COLO668 (cell line): ENCODE measurements at regions not wholly inside any gene's neighbourhood (a gene's known extent, or its start where the extent isn't known, plus 50 kb on each side); places are given as distances from the start of the nearest gene placed in this dataset.

Experiments used
- DNase-seq: peaks from one replicate; lab custom pipeline; 2025; ENCODE audit not compliant: unreplicated experiment; lab: John Stamatoyannopoulos, UW

DNA sequence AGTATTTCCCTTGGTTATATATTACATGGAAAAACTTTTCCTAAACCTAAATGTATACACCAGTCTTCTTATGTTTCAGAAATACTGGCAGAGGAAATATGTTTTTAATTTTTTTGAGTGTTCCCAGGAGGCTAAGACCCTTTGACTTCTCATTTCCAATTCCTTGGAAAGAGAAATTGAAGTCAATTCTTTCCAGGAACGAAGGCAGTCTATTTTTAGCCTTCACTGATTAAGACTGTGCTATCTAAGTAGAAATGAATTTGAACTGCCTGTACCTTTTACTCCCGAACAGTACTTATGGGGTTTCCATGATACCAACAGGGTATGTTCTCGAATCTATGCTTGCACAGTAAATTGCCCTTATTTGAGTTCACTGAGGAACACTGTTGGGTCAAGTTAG lies 340.3 kb upstream of the CD180 start:
- no peak for DNase-seq

DNA sequence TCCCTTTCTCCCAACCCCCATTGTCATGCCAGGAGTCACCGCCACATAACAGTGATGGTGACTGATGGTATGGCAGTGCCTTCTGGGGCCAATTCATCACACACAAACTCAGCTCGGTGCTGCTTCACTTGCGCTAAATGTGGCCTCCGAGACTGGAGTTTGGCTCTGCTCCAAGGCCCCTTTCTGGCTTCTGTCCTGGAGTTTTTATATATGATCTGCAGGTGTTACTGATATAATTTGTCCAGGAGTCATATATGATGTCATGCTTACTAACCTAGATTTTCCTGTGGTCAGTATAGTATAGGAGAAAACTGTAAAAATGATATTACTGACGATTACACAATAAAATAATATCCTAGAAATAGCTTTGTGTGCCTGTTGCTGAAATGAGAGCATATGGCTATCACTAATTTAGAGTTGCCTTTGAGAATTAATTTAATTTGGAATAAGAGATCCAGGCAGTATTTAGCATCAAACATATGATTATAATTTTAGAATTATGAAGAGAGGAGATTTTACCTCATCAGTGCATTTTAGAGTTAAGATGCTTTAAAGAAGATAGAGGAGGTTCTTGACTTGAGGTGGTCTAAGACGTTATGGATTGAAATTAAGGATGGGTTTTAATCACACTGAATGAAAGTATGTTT lies 334.1 kb upstream of the CD180 start:
- peak; percentile 63 for DNase-seq

DNA sequence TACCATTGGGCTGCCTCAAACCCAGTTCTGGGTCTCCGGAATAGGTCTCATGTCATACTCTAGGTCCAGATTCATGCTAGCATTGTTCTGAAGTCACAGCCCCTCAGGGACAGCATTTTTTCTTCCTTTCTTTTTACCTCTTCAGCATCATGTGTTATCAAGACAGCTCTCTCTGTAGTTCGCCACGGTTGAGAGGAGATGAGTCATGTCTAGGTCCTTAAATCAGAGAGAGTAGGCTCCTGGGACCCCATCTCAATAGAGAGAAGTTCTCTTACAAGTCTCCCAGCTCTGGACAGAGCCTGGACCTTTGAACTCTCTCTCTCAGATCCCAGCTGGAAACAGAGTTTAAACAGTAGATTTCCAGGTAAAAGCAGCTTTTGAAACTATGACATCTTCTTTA lies 332.4 kb upstream of the CD180 start:
- DNase-seq = no peak

DNA sequence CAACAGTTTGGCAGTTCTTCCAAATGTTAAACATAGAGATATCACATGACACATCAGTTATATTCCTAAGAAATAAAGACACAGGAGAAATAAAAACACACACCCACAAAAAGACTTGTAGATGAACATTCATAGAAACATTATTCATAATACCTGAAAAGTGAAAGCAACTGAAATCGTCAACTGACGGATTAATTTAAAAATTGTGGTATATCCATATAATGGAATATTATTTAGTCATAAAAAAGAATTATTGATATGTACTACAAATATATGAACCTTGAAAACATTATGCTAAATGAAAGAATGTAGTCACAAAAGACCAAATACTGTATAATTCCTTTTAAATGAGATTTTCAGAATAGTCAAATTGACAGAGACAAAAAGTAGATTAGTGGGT lies 330.2 kb upstream of the CD180 start:
- no peak for DNase-seq

DNA sequence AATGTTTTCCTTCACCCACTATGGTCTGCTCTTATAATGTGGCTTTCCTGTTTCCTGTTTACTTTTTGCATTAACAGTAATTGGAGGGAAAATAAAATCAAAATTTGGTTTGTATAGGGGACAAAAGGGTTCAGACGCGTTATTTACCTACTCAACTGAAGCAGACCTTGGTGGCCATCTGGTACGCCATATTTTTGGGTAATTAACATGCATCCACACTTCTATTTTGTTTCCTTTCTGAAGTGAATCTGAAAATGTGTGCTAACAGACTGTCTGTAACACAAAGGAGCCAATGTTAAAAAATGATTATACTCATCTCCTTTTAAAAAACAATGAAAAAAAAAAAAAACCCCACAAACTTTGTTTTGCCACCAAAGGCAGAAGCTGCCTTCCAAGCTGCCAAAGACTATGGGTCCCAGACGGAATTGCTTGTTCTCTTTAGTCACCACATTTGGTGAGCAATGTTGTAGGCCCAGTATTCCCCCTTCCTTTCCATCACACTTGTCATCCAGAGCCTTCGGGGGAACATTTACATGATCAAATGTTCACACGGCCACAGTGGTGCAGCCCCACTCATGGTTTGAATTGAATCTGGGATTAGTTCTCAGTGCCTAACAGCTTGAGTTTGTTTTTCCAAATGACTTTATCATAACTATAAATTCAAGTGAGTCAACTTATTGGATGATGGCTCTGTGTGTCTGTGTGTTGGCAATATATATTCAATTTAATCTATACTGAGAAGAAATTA lies 323.7 kb upstream of the CD180 start:
- DNase-seq = no peak

DNA sequence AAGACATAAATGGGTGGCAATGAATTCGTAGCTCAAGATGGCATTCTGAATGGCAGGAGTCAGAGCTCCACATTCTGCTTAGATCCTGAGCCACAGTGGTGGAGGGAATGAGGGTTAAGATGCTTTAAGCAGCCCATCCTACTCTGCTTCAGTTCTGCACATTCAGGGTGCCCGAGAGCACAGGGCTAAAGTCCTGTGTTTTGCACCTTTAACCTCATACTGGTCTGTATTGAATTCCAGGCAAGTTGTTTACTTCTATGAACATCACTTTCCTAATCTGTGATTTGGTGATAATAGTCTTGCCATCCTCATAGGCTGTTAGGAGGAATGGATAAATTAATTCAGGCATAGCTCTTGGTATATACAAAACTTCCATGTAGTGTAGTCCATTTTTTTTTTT lies 321.6 kb upstream of the CD180 start:
- DNase-seq = no peak

DNA sequence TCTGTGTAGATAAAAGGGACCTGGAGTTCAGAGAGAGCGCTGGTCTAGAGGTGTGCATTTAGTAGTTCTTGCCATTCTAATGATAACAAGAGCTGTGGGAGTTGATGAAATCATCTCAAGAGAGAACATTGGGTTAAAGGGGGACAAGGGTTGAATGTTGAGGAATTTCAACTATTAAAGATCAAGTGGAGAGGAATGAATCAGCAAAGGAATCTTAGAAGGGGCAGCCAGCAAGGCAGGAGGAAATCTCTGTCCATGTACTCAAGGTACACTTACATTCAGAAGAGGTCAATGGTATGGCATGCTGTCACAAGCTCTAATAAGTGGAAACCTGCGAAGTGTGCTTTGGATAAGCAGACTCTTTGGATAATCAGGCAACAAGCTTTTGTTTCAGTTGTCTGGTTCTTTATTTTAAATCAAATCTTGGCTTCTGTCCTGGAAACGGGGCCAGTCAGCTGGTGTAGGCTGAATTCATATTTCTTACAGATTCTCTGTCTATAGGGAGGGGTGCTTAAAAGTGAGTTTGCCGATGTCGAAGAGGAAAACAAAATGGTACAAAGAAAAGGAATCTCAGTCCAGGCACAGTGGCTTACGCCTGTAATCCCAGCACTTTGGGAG lies 320.5 kb upstream of the CD180 start:
- no peak for DNase-seq

DNA sequence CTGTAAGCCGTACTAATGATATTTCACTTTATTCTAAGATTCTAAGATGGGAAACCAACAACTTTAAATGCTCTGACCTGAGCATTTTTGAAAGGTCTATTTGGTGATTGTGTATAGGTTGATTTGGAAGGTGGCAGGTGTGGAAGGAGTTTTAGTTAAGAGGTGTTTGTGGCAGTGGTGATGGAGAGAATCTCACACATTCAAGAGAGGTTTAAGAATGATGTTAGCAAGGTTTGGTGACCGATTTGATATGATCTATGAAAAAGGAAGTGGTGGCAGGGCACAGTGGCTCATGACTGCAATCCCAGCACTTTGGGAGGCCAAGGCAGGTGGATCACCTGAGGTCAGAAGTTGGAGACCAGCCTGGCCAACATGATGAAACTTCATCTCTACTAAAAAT lies 319.2 kb upstream of the CD180 start:
- no peak for DNase-seq

DNA sequence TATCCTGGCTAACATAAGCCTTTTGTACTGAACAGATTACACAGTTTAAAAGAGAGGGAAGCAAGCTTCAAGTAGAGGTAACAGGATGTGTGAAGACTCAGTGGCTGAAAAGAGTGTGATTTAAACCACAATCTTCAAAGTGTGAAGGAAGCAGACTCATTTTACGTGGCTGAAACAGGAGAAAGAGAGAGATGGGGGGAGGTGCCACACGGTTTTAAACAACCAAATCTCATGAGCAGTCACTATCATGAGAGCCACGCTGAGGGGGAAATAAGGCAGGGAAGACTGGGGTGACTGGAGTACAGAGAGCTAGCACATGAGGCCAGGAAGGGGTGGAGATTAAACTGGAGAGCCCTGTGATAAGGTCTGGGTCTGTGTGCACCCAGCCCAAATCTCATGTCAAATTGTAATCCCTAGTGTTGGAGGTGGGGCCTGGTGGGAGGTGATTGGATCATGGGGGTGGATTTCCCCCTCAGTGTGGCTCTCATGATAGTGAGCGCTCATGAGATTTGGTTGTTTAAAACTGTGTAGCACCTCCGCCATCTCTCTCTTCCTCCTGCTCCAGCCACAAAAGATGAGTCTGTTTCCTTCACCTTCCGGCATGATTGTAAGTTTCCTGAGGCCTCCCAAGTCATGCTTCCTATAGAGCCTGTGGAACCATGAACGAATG lies 318.6 kb upstream of the CD180 start:
- DNase-seq = no peak

DNA sequence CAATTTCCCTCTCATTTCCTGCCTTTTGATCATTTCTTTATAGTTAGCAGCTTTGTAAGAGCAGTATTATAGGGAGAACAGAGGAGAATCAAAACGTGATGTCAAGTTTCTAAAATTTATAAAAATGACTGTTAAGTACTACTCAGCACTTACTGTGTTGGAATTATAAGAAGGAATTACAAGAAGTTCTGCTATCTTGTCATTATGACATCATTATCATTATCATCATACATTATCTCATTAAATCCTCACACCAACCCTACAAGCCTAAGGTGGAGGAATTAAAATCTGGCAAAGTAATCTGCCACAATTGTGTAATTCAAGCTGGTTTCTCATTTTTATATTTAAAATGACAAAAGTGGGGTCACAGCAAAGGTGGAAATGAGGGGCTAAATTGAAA lies 316.2 kb upstream of the CD180 start:
- no peak for DNase-seq

DNA sequence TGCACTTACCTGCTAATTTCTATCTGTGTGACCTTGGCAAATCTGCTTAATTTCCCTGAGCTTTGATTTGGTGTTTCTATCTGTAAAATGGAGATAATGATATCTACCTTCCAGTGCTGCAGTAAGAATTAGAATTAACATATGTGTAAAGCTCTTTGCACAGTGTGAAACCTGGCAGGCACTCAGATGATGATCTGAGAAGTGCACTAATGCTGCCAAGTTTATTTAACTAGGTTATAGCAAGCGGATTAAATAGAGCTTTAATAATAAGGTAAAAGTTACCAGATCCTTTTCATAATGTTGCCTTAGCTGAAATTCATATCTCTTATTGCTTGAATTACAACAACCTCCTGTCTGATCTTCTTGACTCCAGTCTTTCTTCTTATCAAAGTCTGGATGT lies 315.3 kb upstream of the CD180 start:
- DNase-seq = no peak

DNA sequence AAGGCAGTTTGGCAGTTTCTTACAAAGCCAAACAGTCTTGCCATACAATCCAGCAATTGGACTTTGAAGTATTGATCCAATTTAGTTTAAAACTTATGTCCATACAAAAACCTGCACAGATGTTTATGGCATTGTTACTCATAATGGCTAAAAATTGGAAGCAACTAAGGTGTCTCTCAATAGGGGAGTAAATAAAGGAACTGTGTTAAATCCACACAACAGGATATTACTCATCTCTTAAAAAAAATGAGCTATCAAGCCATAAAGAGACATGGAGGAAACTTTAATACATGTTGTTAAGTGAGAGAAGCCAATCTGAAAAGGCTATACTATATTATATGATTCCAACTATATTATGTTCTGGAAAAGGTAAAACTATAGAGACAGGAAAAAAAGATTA lies 313.6 kb upstream of the CD180 start:
- DNase-seq = no peak

DNA sequence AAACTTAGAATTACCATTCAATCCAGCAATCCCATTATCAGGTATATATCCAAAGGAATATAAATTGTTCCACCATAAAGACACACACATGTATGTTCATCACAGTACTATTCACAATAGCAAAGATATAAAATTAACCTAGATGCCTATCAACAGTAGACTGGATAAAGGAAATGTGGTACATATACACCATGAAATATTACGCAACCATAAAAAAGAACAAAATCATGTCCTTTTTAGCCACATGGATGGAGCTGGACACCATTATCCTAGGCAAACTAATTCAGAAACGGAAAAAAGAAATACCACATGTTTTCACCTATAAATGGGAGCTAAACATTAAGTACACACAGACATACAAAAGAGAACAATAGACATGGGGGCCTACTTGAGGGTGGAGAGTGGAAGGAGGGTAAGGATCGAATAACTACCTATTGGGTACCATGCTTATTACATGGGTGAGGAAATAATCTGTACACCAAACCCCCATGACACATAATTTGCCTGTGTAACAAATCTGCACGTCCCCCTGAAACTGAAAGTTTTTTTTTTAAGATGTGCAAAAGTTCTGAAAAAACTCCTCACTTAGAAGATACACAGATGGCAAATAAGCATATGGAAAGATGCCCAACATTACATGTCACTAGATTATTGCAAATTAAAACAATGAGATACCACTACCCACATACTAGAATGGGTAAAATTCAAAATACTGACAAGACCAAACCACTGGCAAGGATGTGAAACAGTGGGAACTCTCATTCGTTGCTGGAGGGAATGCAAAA lies 313.0 kb upstream of the CD180 start:
- DNase-seq = no peak

DNA sequence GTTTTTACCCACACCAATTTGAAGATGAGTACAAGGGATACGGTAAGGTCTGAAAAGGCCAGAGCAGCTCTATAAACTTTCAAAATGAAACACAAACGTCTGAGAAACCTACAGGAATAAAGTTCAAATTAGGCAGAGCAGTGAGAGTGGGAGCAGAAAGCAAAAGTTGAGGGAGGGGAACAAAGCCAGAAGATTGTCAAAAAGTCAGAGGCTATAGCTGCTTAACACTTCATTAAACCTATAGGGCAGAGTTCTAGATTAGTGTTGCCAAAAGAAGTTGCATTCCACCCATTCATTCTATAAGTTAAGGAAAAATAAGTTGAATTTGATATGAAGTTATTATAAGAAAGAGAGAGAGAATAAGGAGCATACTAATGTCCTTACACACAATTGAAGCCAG lies 309.6 kb upstream of the CD180 start:
- no peak for DNase-seq

DNA sequence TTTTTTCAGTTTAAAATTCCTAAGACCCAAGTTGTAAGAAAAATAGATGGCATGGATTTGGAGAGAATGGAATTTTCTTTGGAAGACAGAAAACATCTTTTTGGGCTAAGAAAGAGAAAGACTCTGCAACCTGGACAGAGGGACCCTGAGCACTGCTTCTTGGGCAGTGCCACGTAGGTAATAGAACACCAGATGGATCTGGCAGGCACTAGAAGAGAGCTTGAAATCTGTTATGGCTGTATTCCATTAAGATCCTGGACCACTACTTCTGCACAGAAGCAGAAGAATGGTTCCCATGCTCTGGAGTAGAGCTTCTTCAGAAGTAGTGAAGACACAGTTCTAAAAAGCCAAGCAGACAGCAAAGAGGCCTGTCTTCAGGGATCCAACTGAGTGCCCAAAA lies 306.4 kb upstream of the CD180 start:
- no peak for DNase-seq

DNA sequence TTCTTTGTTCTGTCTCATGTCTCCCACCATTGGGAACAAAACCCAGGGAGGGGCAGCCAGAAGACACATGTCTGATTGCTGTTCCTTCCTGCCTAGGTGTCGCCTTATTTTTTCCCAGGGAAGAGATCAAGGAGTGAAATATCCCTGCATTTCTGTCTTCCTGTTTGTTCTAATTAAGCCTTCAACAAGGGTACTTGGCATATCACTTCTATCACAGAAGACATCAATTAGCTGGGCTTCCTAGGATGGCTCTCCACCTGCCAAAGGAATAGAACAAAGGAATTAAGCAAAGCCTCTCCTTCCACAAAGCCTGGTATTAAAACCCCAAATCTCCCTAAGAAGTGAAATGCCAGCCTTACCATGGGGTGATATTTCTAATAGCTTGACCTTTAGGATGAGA lies 299.5 kb upstream of the CD180 start:
- DNase-seq = no peak

DNA sequence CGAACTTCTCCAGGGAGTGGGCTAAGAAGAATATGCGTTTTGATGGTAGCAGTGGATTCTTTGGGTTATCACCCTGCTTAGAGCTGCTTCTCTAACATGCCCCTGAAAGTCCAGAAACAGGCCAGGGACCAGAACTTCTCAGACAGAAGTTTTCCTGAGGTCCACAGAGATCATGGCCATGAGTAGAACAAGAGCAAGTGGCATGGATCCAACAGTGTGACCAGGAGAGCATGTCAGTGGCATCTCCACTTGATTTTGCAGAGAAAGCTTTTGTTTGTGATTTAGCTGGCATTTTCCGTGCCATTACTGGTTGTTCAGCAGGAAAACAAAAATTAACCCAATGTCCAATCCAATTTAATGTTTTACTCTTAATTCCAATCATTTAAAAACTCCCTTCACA lies 298.5 kb upstream of the CD180 start:
- DNase-seq = no peak

DNA sequence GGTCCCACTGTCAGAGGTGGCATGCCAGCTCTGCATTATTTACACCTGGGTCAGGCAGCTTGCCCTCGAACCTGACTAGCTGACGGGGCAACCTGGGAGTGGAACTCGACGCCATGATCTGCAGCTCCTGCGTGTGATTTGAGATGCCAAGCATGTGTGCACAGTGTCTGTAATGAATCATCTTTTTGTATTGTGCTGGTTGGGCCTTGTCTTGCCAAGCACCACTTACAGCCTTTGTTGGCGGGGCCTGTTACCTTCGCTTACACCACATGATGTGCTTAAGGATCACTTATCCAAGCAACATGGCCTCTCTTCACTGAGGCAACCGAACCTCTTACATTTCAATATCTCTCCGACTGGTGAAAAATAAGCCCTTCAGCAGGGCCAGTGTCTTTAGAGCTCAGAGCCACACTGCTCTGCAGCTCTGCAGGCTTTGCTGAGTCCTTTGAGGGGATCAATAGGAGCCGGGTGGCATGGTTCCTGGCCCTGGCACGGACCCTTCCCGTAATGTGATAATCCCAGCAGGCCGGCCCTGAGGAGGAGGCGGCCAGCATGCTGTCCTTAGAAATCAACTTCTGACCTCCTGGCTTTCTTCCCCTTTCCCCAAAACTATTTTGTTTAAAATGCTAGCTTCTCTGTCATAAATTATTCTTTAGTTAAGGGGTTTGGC lies 297.7 kb upstream of the CD180 start:
- peak; percentile 3 for DNase-seq

DNA sequence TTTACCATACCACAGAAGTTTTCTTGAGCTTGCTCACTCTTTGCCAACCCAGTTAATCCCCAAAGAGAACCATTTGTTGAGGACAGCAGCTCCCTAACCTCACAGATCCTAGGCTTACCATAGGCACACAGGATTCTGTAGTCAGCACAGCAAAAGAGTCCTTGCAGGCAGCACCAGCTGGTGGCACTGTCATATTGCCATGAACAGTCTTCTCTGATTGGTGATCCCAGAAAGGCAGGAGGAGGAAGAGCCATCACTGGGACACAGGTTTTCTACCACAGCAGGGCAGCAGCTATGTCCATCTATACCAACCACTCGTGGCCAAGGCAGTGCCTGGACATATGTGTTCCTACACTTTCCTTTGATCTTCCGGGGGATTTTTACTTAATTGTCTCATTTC lies 297.1 kb upstream of the CD180 start:
- peak; percentile 17 for DNase-seq

DNA sequence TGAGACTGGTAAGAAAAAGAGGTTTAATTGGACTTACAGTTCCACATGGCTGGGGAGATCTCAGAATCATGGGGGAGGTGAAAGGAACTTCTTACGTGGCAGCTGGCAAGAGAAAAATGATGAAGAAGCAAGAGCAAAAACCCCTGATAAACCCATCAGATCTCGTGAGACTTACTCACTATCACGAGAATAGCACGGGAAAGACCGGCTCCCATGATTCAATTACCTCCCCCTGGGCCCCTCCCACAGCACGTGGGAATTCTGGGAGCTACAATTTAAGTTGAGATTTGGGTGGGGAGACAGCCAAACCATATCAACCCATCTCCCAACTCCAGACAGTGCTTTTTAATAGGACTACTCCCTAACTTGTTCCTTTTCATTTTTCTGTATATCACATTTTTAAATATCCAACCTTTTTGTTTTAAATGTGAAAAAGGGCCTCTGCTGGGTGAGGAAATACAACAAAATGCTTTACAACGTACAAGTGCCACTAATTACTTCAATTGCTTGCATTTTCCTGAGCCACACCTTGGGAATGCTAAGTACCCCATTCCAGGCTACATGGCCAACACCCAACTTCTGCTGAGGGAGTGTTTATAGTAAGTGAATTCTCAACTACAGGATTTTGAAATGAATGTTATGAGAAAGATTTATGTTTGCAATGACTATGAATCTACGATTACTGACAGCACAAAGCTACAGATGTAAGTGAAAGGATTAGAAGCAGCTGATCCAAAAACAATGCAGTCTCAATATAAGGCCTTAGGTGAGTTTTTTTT lies 294.1 kb upstream of the CD180 start:
- DNase-seq = no peak
